Hepatocyte (in vitro differentiated cells): ENCODE measurements at regions not wholly inside any gene's neighbourhood (a gene's known extent, or its start where the extent isn't known, plus 50 kb on each side); places are given as distances from the start of the nearest gene placed in this dataset.

ENCODE experiments used
- DNase-seq: peaks from one replicate; pipeline ENCODE4 v3.0.0-alpha.2; 2016; ENCODE audit warnings: low spot score
- H2AFZ ChIP-seq: fragments of 200-600 bp; sonication (generic); 2 replicates; pipeline ENCODE4 v1.6.0; 2016; ENCODE audit warnings: antibody characterized with exemption, mild to moderate bottlenecking
- H3K27ac ChIP-seq: fragments of 200-600 bp; sonication (generic); 2 replicates; pipeline ENCODE4 v1.5.1; 2016; ENCODE audit warnings: mild to moderate bottlenecking
- H3K27me3 ChIP-seq: fragments of 200-600 bp; sonication (generic); 2 replicates; pipeline ENCODE4 v1.6.1; 2016
- H3K36me3 ChIP-seq: fragments of 200-600 bp; sonication (generic); replicated peaks from 2 replicates; pipeline ENCODE4 v1.5.1; 2016; ENCODE audit warnings: low read depth; ENCODE audit not compliant: insufficient read depth
- H3K4me1 ChIP-seq: fragments of 200-600 bp; sonication (generic); 2 replicates; pipeline ENCODE4 v1.5.1; 2016; ENCODE audit warnings: mild to moderate bottlenecking, moderate library complexity; ENCODE audit not compliant: insufficient read depth
- H3K4me2 ChIP-seq: fragments of 200-600 bp; sonication (generic); 2 replicates; pipeline ENCODE4 v1.6.0; 2016
- H3K4me3 ChIP-seq: fragments of 200-600 bp; sonication (generic); 2 replicates; pipeline ENCODE4 v1.5.1; 2016; ENCODE audit warnings: mild to moderate bottlenecking
- H3K79me2 ChIP-seq: fragments of 200-600 bp; sonication (generic); 2 replicates; pipeline ENCODE4 v1.6.0; 2017; ENCODE audit warnings: mild to moderate bottlenecking
- H3K9me2 ChIP-seq: fragments of 200-600 bp; sonication (generic); replicated peaks from 2 replicates; pipeline ENCODE4 v1.6.0; 2017; ENCODE audit warnings: mild to moderate bottlenecking; ENCODE audit not compliant: insufficient read depth
- H3K9me3 ChIP-seq: fragments of 200-600 bp; sonication (generic); 2 replicates; pipeline ENCODE4 v1.5.1; 2016; ENCODE audit warnings: low read depth, mild to moderate bottlenecking
- H4K20me1 ChIP-seq: fragments of 200-600 bp; sonication (generic); 2 replicates; pipeline ENCODE4 v1.6.0; 2016; ENCODE audit warnings: mild to moderate bottlenecking; ENCODE audit not compliant: insufficient read depth, poor library complexity, severe bottlenecking
- EZH2 ChIP-seq: fragments of 200-600 bp; sonication (generic); IDR thresholded peaks from 2 replicates; pipeline ENCODE4 v1.6.1; 2016; ENCODE audit warnings: antibody characterized with exemption, mild to moderate bottlenecking, borderline replicate concordance
- EZH2phosphoT487 ChIP-seq: fragments of 200-600 bp; sonication (generic); IDR thresholded peaks from one replicate; pipeline ENCODE4 v1.6.1; 2018; ENCODE audit warnings: antibody characterized with exemption, mild to moderate bottlenecking, low read depth, moderate library complexity; ENCODE audit not compliant: unreplicated experiment, severe bottlenecking
- WGBS: methylation state at CpG from one replicate; pipeline ENCODE4 v1.1.6; 2016; ENCODE audit warnings: low lambda C conversion rate; ENCODE audit errors: missing lambda C conversion rate; 5-methylcytosine and 5-hydroxymethylcytosine counted together
- TF ChIP-seq, protein P1 (sequence below): fragments of 200-600 bp; sonication (generic); IDR thresholded peaks from 2 replicates; pipeline ENCODE4 v1.5.1; 2016; ENCODE audit warnings: antibody characterized with exemption, mild to moderate bottlenecking; ENCODE audit not compliant: poor library complexity

DNA sequence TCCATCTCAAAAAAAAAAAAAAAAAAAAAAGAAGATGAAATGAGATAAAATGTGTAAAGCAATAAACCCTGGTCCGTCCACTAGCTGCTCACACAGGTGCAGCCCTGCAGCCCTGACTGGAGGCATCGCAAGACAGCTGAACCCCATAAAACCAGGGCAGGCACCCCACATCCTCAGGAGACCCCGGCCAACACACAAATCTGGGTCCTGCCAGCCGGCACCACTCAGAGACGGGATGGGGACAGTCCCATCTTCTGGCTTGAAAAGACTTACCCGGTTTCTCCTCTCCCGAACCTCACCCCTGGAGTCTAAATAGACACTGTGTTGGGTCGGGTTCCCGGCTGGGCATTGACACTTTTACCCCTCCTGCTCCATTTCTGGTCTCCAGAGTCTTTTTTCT is 52.7 kb upstream of the TNRC6C start:
- Histone ChIP-seq H3K4me1 (no peaks in the 10 kb centered on the region), H3K4me3 (no peak overlapping the region), H3K9me2 (no peaks in the 10 kb centered on the region), H4K20me1 (no peaks in the 10 kb centered on the region), H3K4me2 (no peak overlapping the region), H3K79me2 (no peaks in the 10 kb centered on the region), H3K27me3 (peaks cover 21% of the 10 kb centered on the region), H3K27ac (no peak overlapping the region), H3K9me3 (no peaks in the 10 kb centered on the region), H2AFZ (no peak overlapping the region), H3K36me3 (no peaks in the 10 kb centered on the region)
- 90% methylated on average over 9 of the region's 9 CpGs for WGBS
- TF ChIP-seq, protein P1, sequence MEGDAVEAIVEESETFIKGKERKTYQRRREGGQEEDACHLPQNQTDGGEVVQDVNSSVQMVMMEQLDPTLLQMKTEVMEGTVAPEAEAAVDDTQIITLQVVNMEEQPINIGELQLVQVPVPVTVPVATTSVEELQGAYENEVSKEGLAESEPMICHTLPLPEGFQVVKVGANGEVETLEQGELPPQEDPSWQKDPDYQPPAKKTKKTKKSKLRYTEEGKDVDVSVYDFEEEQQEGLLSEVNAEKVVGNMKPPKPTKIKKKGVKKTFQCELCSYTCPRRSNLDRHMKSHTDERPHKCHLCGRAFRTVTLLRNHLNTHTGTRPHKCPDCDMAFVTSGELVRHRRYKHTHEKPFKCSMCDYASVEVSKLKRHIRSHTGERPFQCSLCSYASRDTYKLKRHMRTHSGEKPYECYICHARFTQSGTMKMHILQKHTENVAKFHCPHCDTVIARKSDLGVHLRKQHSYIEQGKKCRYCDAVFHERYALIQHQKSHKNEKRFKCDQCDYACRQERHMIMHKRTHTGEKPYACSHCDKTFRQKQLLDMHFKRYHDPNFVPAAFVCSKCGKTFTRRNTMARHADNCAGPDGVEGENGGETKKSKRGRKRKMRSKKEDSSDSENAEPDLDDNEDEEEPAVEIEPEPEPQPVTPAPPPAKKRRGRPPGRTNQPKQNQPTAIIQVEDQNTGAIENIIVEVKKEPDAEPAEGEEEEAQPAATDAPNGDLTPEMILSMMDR, result no peak
- TF ChIP-seq EZH2 (no peak), EZH2phosphoT487 (no peak)
- no peak for DNase-seq

DNA sequence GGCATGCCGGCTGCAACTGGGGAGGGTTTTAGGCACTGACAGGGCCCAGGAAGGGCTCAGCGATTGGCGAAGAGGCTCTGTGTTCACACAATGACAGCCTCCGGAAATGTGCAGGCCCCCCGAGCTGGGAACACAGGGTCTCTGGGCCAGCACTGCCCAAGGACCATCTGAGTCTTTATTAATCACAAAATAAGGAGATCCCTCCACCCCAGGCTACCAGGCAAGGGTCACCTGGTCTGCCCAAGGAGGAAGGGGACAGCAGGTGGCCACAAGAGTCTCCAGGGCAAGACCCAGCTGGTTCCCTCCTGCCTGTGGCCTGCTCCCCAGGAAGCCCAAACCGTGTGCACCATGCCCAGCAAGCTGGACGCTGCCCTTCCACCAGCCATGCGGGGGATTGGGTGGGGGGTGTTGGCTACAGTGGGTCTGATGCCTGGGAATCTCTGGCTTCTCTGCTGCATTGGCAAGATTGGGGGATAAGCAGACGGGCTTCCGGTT is 52.1 kb upstream of the TNRC6C start:
- H3K27me3 ChIP-seq, result peaks cover 21% of the 10 kb centered on the region
- H2AFZ ChIP-seq, result no peak overlapping the region
- no peaks in the 10 kb centered on the region for H3K36me3 ChIP-seq
- H3K79me2 ChIP-seq, result no peaks in the 10 kb centered on the region
- WGBS, result 87% methylated on average over 10 of the region's 10 CpGs
- H3K9me2 ChIP-seq, result no peaks in the 10 kb centered on the region
- no peaks in the 10 kb centered on the region for H4K20me1 ChIP-seq
- no peak overlapping the region for H3K4me2 ChIP-seq
- H3K27ac ChIP-seq, result no peak overlapping the region
- no peaks in the 10 kb centered on the region for H3K4me1 ChIP-seq
- H3K4me3 ChIP-seq, result no peak overlapping the region
- no peak for DNase-seq
- no peaks in the 10 kb centered on the region for H3K9me3 ChIP-seq
- TF ChIP-seq, protein P1, result no peak
- TF ChIP-seq EZH2 (no peak), EZH2phosphoT487 (no peak)

DNA sequence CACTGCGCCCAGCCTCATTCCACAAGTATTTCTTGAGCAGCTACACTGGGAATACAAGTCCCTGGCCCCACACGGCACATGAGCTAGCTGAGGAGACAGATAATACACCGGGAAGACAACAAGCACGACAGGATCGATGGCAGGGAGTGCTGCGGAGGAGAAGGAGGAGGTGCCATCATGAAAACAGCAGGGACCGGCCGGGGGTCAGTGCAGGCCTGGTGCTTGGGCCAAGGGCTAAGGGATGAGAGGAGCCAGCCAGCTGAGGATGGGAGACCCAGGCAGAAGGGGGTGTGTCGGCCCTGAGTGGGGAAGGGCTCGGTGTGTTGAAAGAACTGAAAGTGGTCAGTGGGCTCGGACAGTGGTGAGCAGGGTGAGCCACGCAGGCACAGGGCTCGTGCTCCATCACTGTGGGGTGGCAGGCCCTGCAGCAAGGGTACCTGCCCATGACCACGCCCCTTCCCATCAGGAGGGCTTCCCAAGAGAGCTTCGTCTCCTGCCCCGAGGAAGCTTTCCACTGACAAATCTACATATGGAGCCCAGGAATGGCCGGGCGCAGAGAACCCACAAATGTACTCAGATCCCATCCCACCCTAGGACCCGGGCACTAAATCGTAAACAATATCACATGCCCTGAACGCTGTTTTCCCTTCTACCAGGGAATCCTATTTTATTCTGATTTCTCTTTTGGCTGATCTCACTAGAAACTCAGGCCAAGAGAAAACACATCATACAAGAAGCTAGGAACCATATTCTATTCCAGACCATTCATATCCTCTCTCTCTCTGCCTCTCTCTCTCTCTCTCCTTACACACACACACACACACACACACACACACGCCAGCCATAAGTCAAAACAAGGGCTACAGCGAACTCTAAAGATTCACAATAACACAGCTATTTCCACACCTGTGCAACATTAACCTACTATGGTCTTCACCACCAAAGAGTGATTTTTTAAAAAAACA is 50.7 kb upstream of the TNRC6C start:
- H3K79me2 ChIP-seq, result no peaks in the 10 kb centered on the region
- H3K9me2 ChIP-seq, result no peaks in the 10 kb centered on the region
- H3K27me3 ChIP-seq, result peaks cover 24% of the 10 kb centered on the region
- TF ChIP-seq, protein P1, result no peak
- TF ChIP-seq EZH2phosphoT487 (no peak), EZH2 (no peak)
- H2AFZ ChIP-seq, result no peak overlapping the region
- WGBS, result 93% methylated on average over 22 of the region's 23 CpGs
- no peaks in the 10 kb centered on the region for H3K9me3 ChIP-seq
- H3K4me2 ChIP-seq, result no peak overlapping the region
- no peaks in the 10 kb centered on the region for H4K20me1 ChIP-seq
- H3K27ac ChIP-seq, result no peak overlapping the region
- H3K36me3 ChIP-seq, result no peaks in the 10 kb centered on the region
- no peak overlapping the region for H3K4me3 ChIP-seq
- DNase-seq, result no peak
- no peaks in the 10 kb centered on the region for H3K4me1 ChIP-seq
